ENCODE measurements at regions not wholly inside any gene's neighbourhood (a gene's known extent, or its start where the extent isn't known, plus 50 kb on each side); places are given as distances from the start of the nearest gene placed in this dataset.

GRCh38 chr7:96499532-96499931 is 177.6 kb upstream of the SLC25A13 start:
- TF ChIP-seq POLR2A (IDR thresholded peaks at IDR 0.05; ENCODE audit: borderline replicate concordance, extremely low read depth, insufficient read depth, insufficient read length) (no peak), SIN3A (IDR thresholded peaks at IDR 0.05; ENCODE audit: low read depth) (no peak), MAX (IDR thresholded peaks at IDR 0.05) (no peak), RAD21 (IDR thresholded peaks at IDR 0.05; ENCODE audit: low read depth) (no peak), EZH2 (IDR thresholded peaks at IDR 0.05) (no peak)
- TF ChIP-seq, protein P1, sequence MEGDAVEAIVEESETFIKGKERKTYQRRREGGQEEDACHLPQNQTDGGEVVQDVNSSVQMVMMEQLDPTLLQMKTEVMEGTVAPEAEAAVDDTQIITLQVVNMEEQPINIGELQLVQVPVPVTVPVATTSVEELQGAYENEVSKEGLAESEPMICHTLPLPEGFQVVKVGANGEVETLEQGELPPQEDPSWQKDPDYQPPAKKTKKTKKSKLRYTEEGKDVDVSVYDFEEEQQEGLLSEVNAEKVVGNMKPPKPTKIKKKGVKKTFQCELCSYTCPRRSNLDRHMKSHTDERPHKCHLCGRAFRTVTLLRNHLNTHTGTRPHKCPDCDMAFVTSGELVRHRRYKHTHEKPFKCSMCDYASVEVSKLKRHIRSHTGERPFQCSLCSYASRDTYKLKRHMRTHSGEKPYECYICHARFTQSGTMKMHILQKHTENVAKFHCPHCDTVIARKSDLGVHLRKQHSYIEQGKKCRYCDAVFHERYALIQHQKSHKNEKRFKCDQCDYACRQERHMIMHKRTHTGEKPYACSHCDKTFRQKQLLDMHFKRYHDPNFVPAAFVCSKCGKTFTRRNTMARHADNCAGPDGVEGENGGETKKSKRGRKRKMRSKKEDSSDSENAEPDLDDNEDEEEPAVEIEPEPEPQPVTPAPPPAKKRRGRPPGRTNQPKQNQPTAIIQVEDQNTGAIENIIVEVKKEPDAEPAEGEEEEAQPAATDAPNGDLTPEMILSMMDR (IDR thresholded peaks at IDR 0.05 in 2 of 3, conservative IDR thresholded peaks at IDR 0.05 in 1 of 3; ENCODE audit: borderline replicate concordance in 1 of 3, insufficient read depth in 1 of 3, low read depth in 2 of 3, low read length in 2 of 3), result no peak

All from HCT116 (cell line).